ENCODE measurements at regions not wholly inside any gene's neighbourhood (a gene's known extent, or its start where the extent isn't known, plus 50 kb on each side); places are given as distances from the start of the nearest gene placed in this dataset.
"Not testable (repeated sequence)": the region's sequence is repeated elsewhere in the genome, so short reads cannot be mapped to it uniquely, and the experiment has no call there.

DNA sequence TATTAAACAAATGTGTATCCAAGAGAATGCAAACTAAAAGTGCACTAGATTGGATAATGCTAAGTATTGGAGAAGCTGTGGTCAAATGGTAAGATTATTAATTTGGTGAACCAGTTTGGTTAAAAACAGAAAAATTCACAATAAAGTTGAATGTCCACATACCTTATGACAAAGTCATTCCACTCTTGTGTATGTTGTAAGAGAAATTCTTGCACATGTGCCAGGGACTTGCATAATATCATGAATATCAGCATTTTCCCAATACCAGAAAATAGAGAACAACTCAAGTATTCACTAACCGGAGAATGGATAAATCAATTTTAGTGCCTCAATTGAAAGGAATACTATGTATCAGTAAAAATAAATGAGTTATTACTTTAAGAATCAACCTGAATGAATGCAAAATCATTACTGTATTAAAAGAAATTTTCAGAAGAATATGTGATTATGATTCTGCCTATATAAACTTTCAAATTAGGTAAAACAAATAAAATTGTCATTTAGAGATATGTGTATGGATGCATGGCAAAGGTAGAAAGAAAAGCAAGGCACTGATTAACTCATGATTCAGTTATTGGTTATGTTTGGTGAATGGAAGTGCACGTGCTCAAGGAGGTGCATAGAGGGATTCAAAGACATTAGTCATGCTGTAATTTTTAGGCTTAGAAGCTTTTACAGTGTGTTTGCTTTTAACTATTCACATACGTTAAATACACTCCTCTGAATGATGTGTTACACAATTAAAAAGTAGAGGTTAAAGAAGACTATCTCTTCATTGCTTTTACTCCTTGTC lies 217.4 kb upstream of the KCNK2 start (continued):
- TF ChIP-seq CHD2 (IDR thresholded peaks at IDR 0.05; ENCODE audit: low read length, partially characterized antibody) (no peak), RXRA (IDR thresholded peaks at IDR 0.05; ENCODE audit: borderline replicate concordance, low read depth) (no peak)

- H3K4me3 ChIP-seq (ENCODE audit: low read depth in 2 of 2, low read length in 1 of 2); POLR2A ChIA-PET; H3F3A ChIP-seq (replicated peaks; ENCODE audit: insufficient read depth); CTCF ChIA-PET; H2AFZ ChIP-seq (ENCODE audit: low read depth); H3K9me3 ChIP-seq; H3K9me2 ChIP-seq; H3K27me3 ChIP-seq (ENCODE audit: insufficient read depth); H3K36me3 ChIP-seq (replicated peaks in 1 of 2; ENCODE audit: control insufficient read depth in 1 of 2, insufficient read depth in 2 of 2, low read length in 1 of 2); H3K79me2 ChIP-seq (ENCODE audit: insufficient read depth); H3K4me2 ChIP-seq; H3K4me1 ChIP-seq (ENCODE audit: control insufficient read depth in 1 of 2, insufficient read depth in 2 of 2, low read depth in 1 of 2, low read length in 1 of 2); H3K27ac ChIP-seq (ENCODE audit: low read depth in 2 of 2, low read length in 1 of 2); H3K9ac ChIP-seq; H4K20me1 ChIP-seq (ENCODE audit: insufficient read depth); DNase-seq: not testable (repeated sequence)
- 93% methylated on average over 36 of the region's 40 CpGs for WGBS (ENCODE audit: low lambda C conversion rate)
These were observed 212.1 kb upstream of the KCNK2 start for GRCh38 chr1:214870426-214870825.

DNA sequence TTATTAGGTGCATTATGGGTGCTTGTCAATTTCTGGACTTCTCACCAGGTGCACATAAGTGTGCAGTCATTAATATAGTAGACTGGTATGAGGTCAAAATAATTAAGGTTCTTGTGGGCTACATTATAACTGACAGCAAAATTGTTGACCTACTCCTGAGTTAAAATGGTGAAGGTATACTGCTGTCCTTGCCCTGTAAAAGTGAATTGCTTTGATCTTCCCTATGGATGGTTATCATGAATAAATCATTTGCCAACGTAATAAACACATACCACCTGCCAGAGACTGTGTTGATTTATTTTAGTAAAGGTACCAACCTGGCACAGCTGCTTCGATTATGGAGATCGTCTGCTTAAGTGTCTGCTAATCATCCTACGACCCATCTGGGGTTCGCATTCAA lies 201.6 kb upstream of the KCNK2 start:
- Histone ChIP-seq H4K20me1 (ENCODE audit: insufficient read depth) (no peaks in the 10 kb centered on the region), H2AFZ (ENCODE audit: low read depth) (peak overlapping the region; percentile 13; the same call in 1 of the 2 replicates), H3K4me3 (ENCODE audit: low read depth in 2 of 2, low read length in 1 of 2) (no peak overlapping the region), H3K4me1 (ENCODE audit: control insufficient read depth in 1 of 2, insufficient read depth in 2 of 2, low read depth in 1 of 2, low read length in 1 of 2) (no peaks in the 10 kb centered on the region), H3K9me2 (no peaks in the 10 kb centered on the region), H3K9me3 (no peaks in the 10 kb centered on the region), H3F3A (replicated peaks; ENCODE audit: insufficient read depth) (no peaks in the 10 kb centered on the region), H3K79me2 (ENCODE audit: insufficient read depth) (no peaks in the 10 kb centered on the region), H3K4me2 (no peak overlapping the region), H3K27ac (ENCODE audit: low read depth in 2 of 2, low read length in 1 of 2) (no peak overlapping the region), H3K9ac (no peak overlapping the region), H3K36me3 (replicated peaks in 1 of 2; ENCODE audit: control insufficient read depth in 1 of 2, insufficient read depth in 2 of 2, low read length in 1 of 2) (no peaks in the 10 kb centered on the region), H3K27me3 (ENCODE audit: insufficient read depth) (no peaks in the 10 kb centered on the region)
- TF ChIP-seq USF2 (IDR thresholded peaks at IDR 0.05; ENCODE audit: borderline replicate concordance, low read depth, low read length) (no peak), CHD2 (IDR thresholded peaks at IDR 0.05; ENCODE audit: low read length, partially characterized antibody) (no peak), MEF2A (IDR thresholded peaks at IDR 0.05; ENCODE audit: borderline replicate concordance, low read depth) (no peak), RCOR1 (IDR thresholded peaks at IDR 0.05; ENCODE audit: low read length) (no peak), IRF3 (IDR thresholded peaks at IDR 0.05; ENCODE audit: low read depth, low read length) (no peak), EZH2phosphoT487 (IDR thresholded peaks at IDR 0.05; ENCODE audit: borderline replicate concordance, low read depth) (no peak), SMC3 (IDR thresholded peaks at IDR 0.05; ENCODE audit: low read depth, low read length) (no peak), CTCF (IDR thresholded peaks at IDR 0.05) (no peak), PBX3 (IDR thresholded peaks at IDR 0.05) (no peak), MXI1 (IDR thresholded peaks at IDR 0.05; ENCODE audit: low read depth, low read length) (no peak), SIN3A (IDR thresholded peaks at IDR 0.05; ENCODE audit: borderline replicate concordance, low read depth, low read length) (no peak), FOSL2 (IDR thresholded peaks at IDR 0.05; ENCODE audit: borderline replicate concordance, low read depth) (no peak), RAD21 (IDR thresholded peaks at IDR 0.05; ENCODE audit: low read length) (no peak), YY1 (IDR thresholded peaks at IDR 0.05; ENCODE audit: low read depth) (no peak), POLR2AphosphoS5 (IDR thresholded peaks at IDR 0.05; ENCODE audit: low read depth, low read length) (no peak), JUND (IDR thresholded peaks at IDR 0.05) (no peak), TCF12 (IDR thresholded peaks at IDR 0.05) (no peak)
- TF ChIP-seq, protein P1, sequence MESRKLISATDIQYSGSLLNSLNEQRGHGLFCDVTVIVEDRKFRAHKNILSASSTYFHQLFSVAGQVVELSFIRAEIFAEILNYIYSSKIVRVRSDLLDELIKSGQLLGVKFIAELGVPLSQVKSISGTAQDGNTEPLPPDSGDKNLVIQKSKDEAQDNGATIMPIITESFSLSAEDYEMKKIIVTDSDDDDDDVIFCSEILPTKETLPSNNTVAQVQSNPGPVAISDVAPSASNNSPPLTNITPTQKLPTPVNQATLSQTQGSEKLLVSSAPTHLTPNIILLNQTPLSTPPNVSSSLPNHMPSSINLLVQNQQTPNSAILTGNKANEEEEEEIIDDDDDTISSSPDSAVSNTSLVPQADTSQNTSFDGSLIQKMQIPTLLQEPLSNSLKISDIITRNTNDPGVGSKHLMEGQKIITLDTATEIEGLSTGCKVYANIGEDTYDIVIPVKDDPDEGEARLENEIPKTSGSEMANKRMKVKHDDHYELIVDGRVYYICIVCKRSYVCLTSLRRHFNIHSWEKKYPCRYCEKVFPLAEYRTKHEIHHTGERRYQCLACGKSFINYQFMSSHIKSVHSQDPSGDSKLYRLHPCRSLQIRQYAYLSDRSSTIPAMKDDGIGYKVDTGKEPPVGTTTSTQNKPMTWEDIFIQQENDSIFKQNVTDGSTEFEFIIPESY (IDR thresholded peaks at IDR 0.05; ENCODE audit: borderline replicate concordance, low read depth), result no peak
- POLR2A ChIA-PET, result no interaction called here
- CTCF ChIA-PET, result no interaction called here
- 46% methylated on average over 5 of the region's 5 CpGs for WGBS (ENCODE audit: low lambda C conversion rate)
- DNase-seq, result no peak

Measured in SK-N-SH (cell line).